H9 (cell line): ENCODE measurements at regions not wholly inside any gene's neighbourhood (a gene's known extent, or its start where the extent isn't known, plus 50 kb on each side); places are given as distances from the start of the nearest gene placed in this dataset.

Experiments
- DNase-seq: peaks from one replicate; pipeline ENCODE4 v3.0.0-alpha.2; 2017
- H2AFZ ChIP-seq: one replicate; pipeline ENCODE4 v1.6.1; 2013; ENCODE audit warnings: mild to moderate bottlenecking, low read length, control low read depth, moderate library complexity
- H2AK5ac ChIP-seq: 2 replicates; pipeline ENCODE4 v1.6.1; 2013; ENCODE audit warnings: low read length, control low read depth, mixed read lengths; ENCODE audit not compliant: insufficient read length
- H2BK120ac ChIP-seq: one replicate; pipeline ENCODE4 v1.6.1; 2013; ENCODE audit warnings: low read depth, mild to moderate bottlenecking, low read length, control low read depth, inconsistent platforms; ENCODE audit not compliant: poor library complexity, severe bottlenecking
- H2BK12ac ChIP-seq: 2 replicates; pipeline ENCODE4 v1.6.1; 2013; ENCODE audit warnings: low read length, control low read depth, mixed read lengths, low read depth; ENCODE audit not compliant: insufficient read length
- H2BK15ac ChIP-seq: 2 replicates; pipeline ENCODE4 v1.6.1; 2013; ENCODE audit warnings: low read depth, low read length, control low read depth
- H2BK20ac ChIP-seq: one replicate; pipeline ENCODE4 v1.6.1; 2013; ENCODE audit warnings: low read depth, mild to moderate bottlenecking, low read length, control low read depth, inconsistent platforms; ENCODE audit not compliant: poor library complexity, severe bottlenecking
- H2BK5ac ChIP-seq: 2 replicates; pipeline ENCODE4 v1.6.1; 2013; ENCODE audit warnings: low read length, control low read depth, mixed read lengths; ENCODE audit not compliant: insufficient read length
- H3K14ac ChIP-seq: 2 replicates; pipeline ENCODE4 v1.6.1; 2013; ENCODE audit warnings: low read length, control low read depth; ENCODE audit not compliant: insufficient read depth
- H3K18ac ChIP-seq: 2 replicates; pipeline ENCODE4 v1.6.1; 2013; ENCODE audit warnings: low read depth, mild to moderate bottlenecking, mixed read lengths, low read length, control low read depth; ENCODE audit not compliant: insufficient read length
- H3K23ac ChIP-seq: 2 replicates; pipeline ENCODE4 v1.6.1; 2013; ENCODE audit warnings: low read length, control low read depth, mixed read lengths, low read depth; ENCODE audit not compliant: insufficient read length
- H3K23me2 ChIP-seq: 2 replicates; pipeline ENCODE4 v1.6.1; 2013; ENCODE audit warnings: low read depth, mild to moderate bottlenecking, mixed read lengths, low read length, control low read depth; ENCODE audit not compliant: insufficient read length, poor library complexity, severe bottlenecking
- H3K27ac ChIP-seq: 2 replicates; pipeline ENCODE4 v1.5.1; 2013; ENCODE audit warnings: low read length, control low read depth, mixed read lengths, low read depth; ENCODE audit not compliant: insufficient read length
- H3K27me3 ChIP-seq: 2 replicates; pipeline ENCODE4 v1.6.1; 2013; ENCODE audit warnings: low read length, control low read depth, inconsistent platforms; ENCODE audit not compliant: insufficient read depth
- H3K4ac ChIP-seq: 2 replicates; pipeline ENCODE4 v1.6.1; 2013; ENCODE audit warnings: low read depth, mild to moderate bottlenecking, control low read depth, inconsistent platforms, low read length, moderate library complexity
- H3K4me1 ChIP-seq: 2 replicates; pipeline ENCODE4 v1.6.1; 2013; ENCODE audit warnings: low read length, control low read depth, inconsistent platforms; ENCODE audit not compliant: insufficient read depth
- H3K4me2 ChIP-seq: 2 replicates; pipeline ENCODE4 v1.6.1; 2013; ENCODE audit warnings: low read length, control low read depth, mixed read lengths; ENCODE audit not compliant: insufficient read length, insufficient read depth
- H3K56ac ChIP-seq: 2 replicates; pipeline ENCODE4 v1.6.1; 2013; ENCODE audit warnings: low read depth, mild to moderate bottlenecking, mixed read lengths, low read length, control low read depth; ENCODE audit not compliant: insufficient read length
- H3K79me1 ChIP-seq: 2 replicates; pipeline ENCODE4 v1.6.1; 2013; ENCODE audit warnings: low read depth, mild to moderate bottlenecking, moderate library complexity, low read length, control low read depth, inconsistent platforms; ENCODE audit not compliant: insufficient read depth, poor library complexity, severe bottlenecking
- H3K79me2 ChIP-seq: 2 replicates; pipeline ENCODE4 v1.6.1; 2013; ENCODE audit warnings: low read length, control low read depth, inconsistent platforms; ENCODE audit not compliant: insufficient read depth
- H3K9ac ChIP-seq: 2 replicates; pipeline ENCODE4 v1.6.1; 2013; ENCODE audit warnings: low read length, control low read depth, mixed read lengths; ENCODE audit not compliant: insufficient read length; ENCODE audit errors: extremely low read depth
- H3K9me3 ChIP-seq: one replicate; pipeline ENCODE4 v1.6.1; 2013; ENCODE audit warnings: low read depth, low read length, inconsistent platforms; ENCODE audit not compliant: control insufficient read depth
- H3T11ph ChIP-seq: one replicate; pipeline ENCODE4 v1.6.1; 2013; ENCODE audit warnings: mild to moderate bottlenecking, low read length, control low read depth, inconsistent platforms
- H4K20me1 ChIP-seq: one replicate; pipeline ENCODE4 v1.6.1; 2013; ENCODE audit not compliant: control insufficient read depth, insufficient read length, insufficient read depth
- H4K5ac ChIP-seq: 2 replicates; pipeline ENCODE4 v1.6.1; 2013; ENCODE audit warnings: low read depth, mild to moderate bottlenecking, mixed read lengths, low read length, control low read depth; ENCODE audit not compliant: insufficient read length
- H4K8ac ChIP-seq: replicated peaks from 2 replicates; pipeline ENCODE4 v1.6.1; 2013; ENCODE audit warnings: low read length, control low read depth, mixed read lengths, low read depth; ENCODE audit not compliant: insufficient read length
- H4K91ac ChIP-seq: 2 replicates; pipeline ENCODE4 v1.6.1; 2013; ENCODE audit warnings: low read depth, mild to moderate bottlenecking, moderate library complexity, mixed read lengths, low read length, control low read depth; ENCODE audit not compliant: insufficient read length
- H3K27ac Mint-ChIP-seq, 3 experiments: 2 replicates in 2 of 3; 3 replicates in 1 of 3; pipeline ENCODE4 v1.8.0; 2020 to 2021; ENCODE audit warnings: mixed read lengths in 3 of 3, mild to moderate bottlenecking in 1 of 3, moderate library complexity in 1 of 3
- H3K27me3 Mint-ChIP-seq: 2 replicates; pipeline ENCODE4 v1.8.0; 2021; ENCODE audit warnings: low read depth, mild to moderate bottlenecking, moderate library complexity, mixed read lengths
- H3K36me3 Mint-ChIP-seq, 3 experiments: 2 replicates in 2 of 3; 3 replicates in 1 of 3; pipeline ENCODE4 v1.8.0; 2020 to 2021; ENCODE audit warnings: low read depth in 3 of 3, mixed read lengths in 3 of 3; ENCODE audit not compliant: insufficient read depth in 1 of 3
- H3K4me1 Mint-ChIP-seq, 2 experiments: 2 replicates each; pipeline ENCODE4 v1.8.0; 2020; ENCODE audit warnings: mixed read lengths in 2 of 2
- H3K4me3 Mint-ChIP-seq, 2 experiments: 2 replicates in 1 of 2; 3 replicates in 1 of 2; pipeline ENCODE4 v1.8.0; 2020 to 2021; ENCODE audit warnings: mild to moderate bottlenecking in 2 of 2, mixed read lengths in 2 of 2, moderate library complexity in 1 of 2
- H3K9me3 Mint-ChIP-seq, 2 experiments: 2 replicates in 1 of 2; 3 replicates in 1 of 2; pipeline ENCODE4 v1.8.0; 2020; ENCODE audit warnings: mild to moderate bottlenecking in 2 of 2, mixed read lengths in 2 of 2, moderate library complexity in 1 of 2
- CTCF ChIP-seq: fragments of 200-600 bp; sonication (generic); conservative IDR thresholded peaks from 3 replicates; pipeline ENCODE4 v1.8.0; 2021; ENCODE audit warnings: antibody characterized with exemption, mild to moderate bottlenecking
- WGBS: extraction: QIAGEN DNeasy Blood & Tissue Kit; methylation state at CpG from one replicate; pipeline ENCODE4 v1.1.7; 2013; ENCODE audit warnings: missing lambda C conversion rate, low lambda C conversion rate, mixed read lengths; ENCODE audit not compliant: insufficient read length; ENCODE audit errors: extremely low coverage; 5-methylcytosine and 5-hydroxymethylcytosine counted together

- Histone ChIP-seq H2BK5ac (no peak overlapping the region), H3K23me2 (no peaks in the 10 kb centered on the region), H2AK5ac (no peak overlapping the region), H3K9me3 (no peaks in the 10 kb centered on the region), H4K20me1 (no peaks in the 10 kb centered on the region), H2BK20ac (no peak overlapping the region), H2AFZ (no peak overlapping the region), H2BK12ac (no peak overlapping the region), H3K27ac (no peak overlapping the region), H3K79me2 (no peaks in the 10 kb centered on the region), H4K5ac (no peak overlapping the region), H3K4ac (no peak overlapping the region), H3K9ac (no peak overlapping the region), H3K27me3 (no peaks in the 10 kb centered on the region), H2BK15ac (no peak overlapping the region), H3K23ac (no peak overlapping the region), H3T11ph (no peak overlapping the region), H3K14ac (no peak overlapping the region), H3K18ac (no peak overlapping the region), H3K56ac (no peak overlapping the region), H3K4me1 (no peaks in the 10 kb centered on the region), H4K8ac (no peak overlapping the region), H3K4me2 (no peak overlapping the region), H3K79me1 (no peaks in the 10 kb centered on the region), H2BK120ac (no peak overlapping the region), H4K91ac (no peak overlapping the region)
- WGBS = no CpG with 5 or more reads among the region's 2 CpGs
- H3K4me3 Mint-ChIP-seq = no peak overlapping the region
- H3K4me1 Mint-ChIP-seq = peaks cover 0 to 6% of the 10 kb centered on the region in 2 experiments; a peak in 2 of 4 replicates
- no peaks in the 10 kb centered on the region for H3K36me3 Mint-ChIP-seq
- DNase-seq = no peak
- H3K9me3 Mint-ChIP-seq = no peaks in the 10 kb centered on the region; a peak in 1 of 5 replicates
- H3K27me3 Mint-ChIP-seq = no peaks in the 10 kb centered on the region; the same call in 1 of the 2 replicates
- no peak overlapping the region for H3K27ac Mint-ChIP-seq
- no peak for TF ChIP-seq CTCF
Measured at GRCh38 chr15:25955628-25956027, 92.5 kb upstream of the ATP10A start.
